ENCODE measurements at regions not wholly inside any gene's neighbourhood (a gene's known extent, or its start where the extent isn't known, plus 50 kb on each side); places are given as distances from the start of the nearest gene placed in this dataset.
"Not testable (repeated sequence)": the region's sequence is repeated elsewhere in the genome, so short reads cannot be mapped to it uniquely, and the experiment has no call there.

DNA sequence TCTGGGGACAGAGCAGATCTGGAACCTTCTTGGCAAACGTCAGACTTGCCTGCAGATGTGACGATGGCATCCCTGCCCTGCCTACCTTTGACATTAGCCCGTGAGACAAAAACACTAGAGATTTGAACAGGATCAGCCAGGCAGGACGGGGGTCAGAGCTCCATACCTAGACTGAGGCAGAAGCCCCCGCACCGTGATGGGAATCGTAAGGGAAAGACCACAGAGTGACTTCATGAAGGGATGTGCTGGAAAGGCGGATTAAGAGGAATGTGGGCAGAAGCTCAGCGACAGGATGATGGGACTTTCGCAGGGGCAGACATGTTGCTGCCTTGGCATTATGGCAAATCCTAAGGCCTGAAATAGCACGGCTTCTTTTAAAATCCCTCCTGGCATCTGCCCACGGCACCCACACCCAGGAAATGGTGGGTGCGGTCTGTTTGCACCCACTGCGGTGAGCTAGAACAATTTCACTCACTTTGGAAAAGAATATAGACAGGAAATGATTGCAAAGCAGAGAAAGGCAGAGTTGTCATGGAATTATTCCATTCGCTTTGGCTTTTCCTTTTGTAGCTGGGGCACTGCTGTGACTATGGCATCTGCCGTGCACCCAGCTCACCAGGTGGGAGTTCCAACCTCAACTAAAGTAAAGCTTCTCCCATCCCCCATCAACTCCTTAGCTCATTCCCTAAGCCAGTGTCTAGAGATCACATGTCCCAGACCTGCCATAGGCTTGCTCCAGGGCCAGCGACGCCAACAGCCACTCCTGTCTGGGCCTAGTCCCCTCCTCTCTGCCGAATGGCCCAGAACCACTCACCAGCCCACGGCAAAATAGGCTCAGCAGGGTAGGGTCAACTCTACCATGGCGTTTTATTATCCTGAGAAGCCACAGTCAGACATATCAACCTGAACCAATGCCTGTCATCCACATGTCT, 112.7 kb upstream of the NPAS2 start:
- Histone ChIP-seq H3K27me3 (no peaks in the 10 kb centered on the region), H3K27ac (no peak overlapping the region), H3K36me3 (no peaks in the 10 kb centered on the region), H3K9me3 (no peaks in the 10 kb centered on the region), H3K4me3 (no peak overlapping the region), H3K4me1 (no peaks in the 10 kb centered on the region)
- 85 to 86% methylated on average over 21 of the region's 21 CpGs for WGBS, 2 donors
- no peak for DNase-seq (ENCODE audit: low spot score in 2 of 2)
- TF ChIP-seq CTCF (IDR thresholded peaks at IDR 0.05): no peak
- TF ChIP-seq EP300 (IDR thresholded peaks at IDR 0.05): no peak
- no peak for TF ChIP-seq POLR2A (IDR thresholded peaks at IDR 0.05)

GRCh38 chr2:100708333-100708732, 111.6 kb upstream of the NPAS2 start:
- no peak overlapping the region for H3K4me3 ChIP-seq
- no peak overlapping the region for H3K27ac ChIP-seq
- no peaks in the 10 kb centered on the region for H3K36me3 ChIP-seq
- DNase-seq (ENCODE audit: low spot score in 2 of 2): no peak
- no peak for TF ChIP-seq CTCF (IDR thresholded peaks at IDR 0.05)
- no peak for TF ChIP-seq POLR2A (IDR thresholded peaks at IDR 0.05)
- TF ChIP-seq EP300 (IDR thresholded peaks at IDR 0.05): no peak
- no peaks in the 10 kb centered on the region for H3K4me1 ChIP-seq
- 57 to 85% methylated on average over 3 of the region's 3 CpGs for WGBS, 2 donors
- no peaks in the 10 kb centered on the region for H3K27me3 ChIP-seq
- H3K9me3 ChIP-seq: no peaks in the 10 kb centered on the region

DNA sequence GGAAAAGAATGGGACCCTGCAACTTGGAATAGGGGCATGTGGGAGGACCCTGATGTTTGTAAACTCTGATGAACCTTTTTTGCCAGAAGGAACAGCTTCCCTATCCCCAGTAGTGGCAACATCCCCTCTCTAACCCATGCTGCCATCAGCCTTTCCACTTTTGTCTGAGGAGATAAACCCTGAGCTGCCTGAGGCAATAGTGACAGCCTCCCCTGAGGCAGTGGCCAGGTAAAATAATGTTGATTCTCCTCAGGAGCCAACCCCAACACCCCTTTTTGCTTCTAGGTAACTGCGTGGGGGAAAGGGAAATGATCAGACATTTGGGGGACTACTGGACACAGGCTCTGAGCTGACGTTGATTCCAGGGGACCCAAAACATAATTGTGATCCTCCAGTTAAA, 106.8 kb upstream of the NPAS2 start:
- no peaks in the 10 kb centered on the region for H3K27me3 ChIP-seq
- no peak overlapping the region for H3K4me3 ChIP-seq
- H3K4me1 ChIP-seq: no peaks in the 10 kb centered on the region
- WGBS, 2 donors: 72 to 75% methylated on average over 2 of the region's 2 CpGs
- no peak for DNase-seq (ENCODE audit: low spot score in 2 of 2)
- TF ChIP-seq POLR2A (IDR thresholded peaks at IDR 0.05) (no peak), EP300 (IDR thresholded peaks at IDR 0.05) (no peak), CTCF (IDR thresholded peaks at IDR 0.05) (no peak)
- no peaks in the 10 kb centered on the region for H3K36me3 ChIP-seq
- H3K9me3 ChIP-seq: no peaks in the 10 kb centered on the region
- H3K27ac ChIP-seq: no peak overlapping the region

GRCh38 chr2:100714396-100715010, 105.4 kb upstream of the NPAS2 start:
- not testable (repeated sequence) for H3K27me3 ChIP-seq; DNase-seq (ENCODE audit: low spot score in 2 of 2); H3K9me3 ChIP-seq; H3K27ac ChIP-seq; H3K4me3 ChIP-seq; H3K4me1 ChIP-seq; H3K36me3 ChIP-seq
- 86% methylated on average over 5 of the region's 5 CpGs for WGBS, 2 donors

DNA sequence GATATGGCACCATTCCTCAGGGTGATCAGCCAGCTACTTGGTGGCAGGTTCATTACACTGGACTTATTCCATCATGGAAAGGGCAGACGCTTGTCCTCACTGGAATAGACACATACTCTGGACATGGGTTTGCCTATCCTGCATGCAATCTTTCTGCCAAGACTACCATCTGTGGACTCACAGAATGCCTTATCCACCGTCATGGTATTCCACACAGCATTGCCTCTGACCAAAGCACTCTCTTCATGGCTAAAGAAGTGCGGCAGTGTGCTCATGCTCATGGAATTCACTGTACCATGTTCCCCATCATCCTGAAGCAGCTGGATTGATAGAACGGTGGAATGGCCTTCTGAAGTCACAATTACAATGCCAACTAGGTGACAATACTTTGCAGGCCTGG, 104.1 kb upstream of the NPAS2 start:
- H3K27ac ChIP-seq; H3K9me3 ChIP-seq; H3K27me3 ChIP-seq; H3K4me3 ChIP-seq; H3K36me3 ChIP-seq; DNase-seq (ENCODE audit: low spot score in 2 of 2); H3K4me1 ChIP-seq: not testable (repeated sequence)
- 81 to 87% methylated on average over 4 of the region's 4 CpGs for WGBS, 2 donors

- Histone ChIP-seq H3K4me1 (no peaks in the 10 kb centered on the region), H3K4me3 (no peak overlapping the region), H3K9me3 (peaks cover 0 to 7% (median 0%) of the 10 kb centered on the region in 4 donors), H3K27me3 (no peaks in the 10 kb centered on the region), H3K36me3 (no peaks in the 10 kb centered on the region), H3K27ac (no peak overlapping the region)
- no peak for DNase-seq (ENCODE audit: low spot score in 2 of 2)
- TF ChIP-seq EP300 (IDR thresholded peaks at IDR 0.05) (no peak), POLR2A (IDR thresholded peaks at IDR 0.05) (no peak), CTCF (IDR thresholded peaks at IDR 0.05) (no peak)
- 83 to 88% methylated on average over 2 of the region's 2 CpGs for WGBS, 2 donors
Measured at GRCh38 chr2:100716581-100716980, 103.4 kb upstream of the NPAS2 start.

Measured in tibial nerve (tissue), 4 donors.